ENCODE measurements at regions not wholly inside any gene's neighbourhood (a gene's known extent, or its start where the extent isn't known, plus 50 kb on each side); places are given as distances from the start of the nearest gene placed in this dataset.

DNA sequence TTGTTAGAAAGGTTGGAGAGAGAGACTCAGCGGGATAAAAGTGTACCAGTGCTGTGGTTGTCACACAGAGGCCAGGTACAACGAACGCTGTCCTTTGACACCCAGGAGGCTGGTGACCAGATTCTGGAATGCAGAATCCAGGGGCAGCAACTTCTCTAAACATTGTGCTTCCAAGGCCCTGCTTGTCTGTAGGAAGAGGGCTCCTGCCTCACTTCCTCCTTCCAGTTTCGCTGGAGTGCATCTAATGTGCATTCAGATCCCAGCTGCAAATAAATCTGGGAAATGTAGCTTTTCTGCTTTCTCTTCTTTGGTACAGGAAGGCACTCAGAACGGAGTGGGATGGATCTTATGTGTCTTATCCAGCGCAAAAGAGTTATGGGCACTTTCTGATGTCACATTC, 171.8 kb upstream of the ATP5MC3 start:
- Histone ChIP-seq H2BK5ac (ENCODE audit: low read depth, low read length) (no peak overlapping the region), H3K79me1 (ENCODE audit: low read depth, low read length) (no peaks in the 10 kb centered on the region), H3K4me3 (ENCODE audit: extremely low read depth in 1 of 4, insufficient read depth in 2 of 4, low read depth in 3 of 4, low read length in 4 of 4) (no peak overlapping the region), H3K27me3 (replicated peaks in 1 of 4; ENCODE audit: control insufficient read depth in 3 of 4, extremely low read depth in 1 of 4, insufficient read depth in 3 of 4, low read length in 3 of 4) (no peaks in the 10 kb centered on the region), H3K4ac (replicated peaks; ENCODE audit: insufficient read length, low read depth, low read length) (no peak overlapping the region), H3K4me2 (ENCODE audit: insufficient read depth in 1 of 2, low read depth in 2 of 2, low read length in 2 of 2) (no peak overlapping the region), H4K20me1 (replicated peaks in 1 of 2; ENCODE audit: control insufficient read depth in 1 of 2, insufficient read depth in 2 of 2, low read length in 2 of 2) (no peaks in the 10 kb centered on the region), H3K9me3 (ENCODE audit: insufficient read depth in 2 of 2, low read depth in 1 of 2, low read length in 1 of 2) (no peaks in the 10 kb centered on the region), H3K27ac (ENCODE audit: low read depth, low read length) (no peak overlapping the region), H3K79me2 (ENCODE audit: control insufficient read depth in 1 of 2, insufficient read depth in 2 of 2, low read length in 2 of 2) (no peaks in the 10 kb centered on the region), H3K9ac (replicated peaks in 1 of 4; ENCODE audit: extremely low read depth in 1 of 4, low read depth in 3 of 4, low read length in 3 of 4) (no peak overlapping the region), H3K23ac (ENCODE audit: insufficient read length) (no peak overlapping the region), H3K14ac (ENCODE audit: insufficient read length) (no peak overlapping the region), H3K4me1 (replicated peaks in 1 of 4; ENCODE audit: control insufficient read depth in 3 of 4, insufficient read depth in 4 of 4, low read length in 3 of 4) (no peaks in the 10 kb centered on the region), H2AK5ac (ENCODE audit: low read depth, low read length) (no peak overlapping the region), H3K18ac (ENCODE audit: extremely low read depth, low read length) (no peak overlapping the region), H4K5ac (ENCODE audit: insufficient read length, low read depth, low read length) (no peak overlapping the region), H2BK120ac (replicated peaks; ENCODE audit: low read depth, low read length) (no peak overlapping the region), H3K36me3 (ENCODE audit: control insufficient read depth in 2 of 4, insufficient read depth in 4 of 4, low read length in 3 of 4) (no peaks in the 10 kb centered on the region), H3K56ac (replicated peaks; ENCODE audit: insufficient read length, low read depth, low read length) (no peak overlapping the region), H3K23me2 (ENCODE audit: low read depth, low read length) (no peaks in the 10 kb centered on the region), H2BK20ac (ENCODE audit: low read length) (no peak overlapping the region), H2BK15ac (ENCODE audit: low read length) (no peak overlapping the region), H2AFZ (ENCODE audit: low read length) (no peak overlapping the region), H2BK12ac (ENCODE audit: low read depth, low read length) (no peak overlapping the region), H4K8ac (ENCODE audit: extremely low read depth, insufficient read depth, low read length) (no peak overlapping the region), H4K91ac (replicated peaks; ENCODE audit: insufficient read length, low read length) (no peak overlapping the region)
- no peak for FAIRE-seq
- no peak for DNase-seq (ENCODE audit: low read depth in 1 of 2, low spot score in 2 of 2)
- POLR2A ChIA-PET (ENCODE audit: partially characterized antibody) = no interaction called here
- 94% methylated on average over 6 of the region's 6 CpGs; no CpG with 5 or more reads in 1 of the 2 experiments for WGBS, 2 experiments (ENCODE audit: extremely low coverage in 1 of 2, insufficient coverage in 1 of 2, insufficient read length in 1 of 2, insufficient replicate concordance in 2 of 2, low coverage in 1 of 2, low lambda C conversion rate in 2 of 2, missing lambda C conversion rate in 1 of 2)
- CTCF ChIA-PET (ENCODE audit: partially characterized antibody) = interaction anchor here (0.7 to 2.1 kb wide), 10 partner anchors 8 to 732 kb away, joined by 3 to 6 read pairs (median 4); no protein-coding TSS in a partner anchor
- no peak for TF ChIP-seq PHF8 (conservative IDR thresholded peaks at IDR 0.05; ENCODE audit: low read depth, low read length)
- TF ChIP-seq JUND (IDR thresholded peaks at IDR 0.05; ENCODE audit: low read length) = no peak
- TF ChIP-seq RAD21 (IDR thresholded peaks at IDR 0.05 in 1 of 2, conservative IDR thresholded peaks at IDR 0.05 in 1 of 2; ENCODE audit: low read depth in 2 of 2, low read length in 2 of 2) = no peak
- TF ChIP-seq YY1 (IDR thresholded peaks at IDR 0.05; ENCODE audit: low read depth, low read length) = no peak
- no peak for TF ChIP-seq CBX5 (IDR thresholded peaks at IDR 0.05; ENCODE audit: low read depth, low read length)
- TF ChIP-seq, protein P1, sequence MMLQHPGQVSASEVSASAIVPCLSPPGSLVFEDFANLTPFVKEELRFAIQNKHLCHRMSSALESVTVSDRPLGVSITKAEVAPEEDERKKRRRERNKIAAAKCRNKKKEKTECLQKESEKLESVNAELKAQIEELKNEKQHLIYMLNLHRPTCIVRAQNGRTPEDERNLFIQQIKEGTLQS (IDR thresholded peaks at IDR 0.05; ENCODE audit: insufficient read depth, low read depth, low read length) = no peak
- TF ChIP-seq, protein P2, sequence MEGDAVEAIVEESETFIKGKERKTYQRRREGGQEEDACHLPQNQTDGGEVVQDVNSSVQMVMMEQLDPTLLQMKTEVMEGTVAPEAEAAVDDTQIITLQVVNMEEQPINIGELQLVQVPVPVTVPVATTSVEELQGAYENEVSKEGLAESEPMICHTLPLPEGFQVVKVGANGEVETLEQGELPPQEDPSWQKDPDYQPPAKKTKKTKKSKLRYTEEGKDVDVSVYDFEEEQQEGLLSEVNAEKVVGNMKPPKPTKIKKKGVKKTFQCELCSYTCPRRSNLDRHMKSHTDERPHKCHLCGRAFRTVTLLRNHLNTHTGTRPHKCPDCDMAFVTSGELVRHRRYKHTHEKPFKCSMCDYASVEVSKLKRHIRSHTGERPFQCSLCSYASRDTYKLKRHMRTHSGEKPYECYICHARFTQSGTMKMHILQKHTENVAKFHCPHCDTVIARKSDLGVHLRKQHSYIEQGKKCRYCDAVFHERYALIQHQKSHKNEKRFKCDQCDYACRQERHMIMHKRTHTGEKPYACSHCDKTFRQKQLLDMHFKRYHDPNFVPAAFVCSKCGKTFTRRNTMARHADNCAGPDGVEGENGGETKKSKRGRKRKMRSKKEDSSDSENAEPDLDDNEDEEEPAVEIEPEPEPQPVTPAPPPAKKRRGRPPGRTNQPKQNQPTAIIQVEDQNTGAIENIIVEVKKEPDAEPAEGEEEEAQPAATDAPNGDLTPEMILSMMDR (IDR thresholded peaks at IDR 0.05; ENCODE audit: control extremely low read depth in 1 of 3, insufficient read depth in 1 of 3, low read depth in 1 of 3, low read length in 3 of 3) = no peak
- no peak for TF ChIP-seq RXRA (IDR thresholded peaks at IDR 0.05; ENCODE audit: insufficient read depth, low read depth, low read length)

All from H1 (cell line).